Mesendoderm (in vitro differentiated cells): ENCODE measurements at regions not wholly inside any gene's neighbourhood (a gene's known extent, or its start where the extent isn't known, plus 50 kb on each side); places are given as distances from the start of the nearest gene placed in this dataset.

ENCODE experiments used
- DNase-seq: peaks from one replicate; pipeline ENCODE4 v3.0.0; 2013
- H2AK5ac ChIP-seq: 2 replicates; pipeline ENCODE4 v1.6.1; 2013; ENCODE audit warnings: low read length, inconsistent platforms
- H2BK120ac ChIP-seq: 2 replicates; pipeline ENCODE4 v1.6.1; 2013; ENCODE audit warnings: low read depth, mild to moderate bottlenecking, low read length, moderate library complexity, mixed read lengths
- H2BK15ac ChIP-seq: replicated peaks from 2 replicates; pipeline ENCODE4 v1.6.1; 2013; ENCODE audit warnings: low read depth, mild to moderate bottlenecking, moderate library complexity
- H2BK5ac ChIP-seq: 2 replicates; pipeline ENCODE4 v1.6.1; 2013; ENCODE audit warnings: low read length, inconsistent platforms
- H3K18ac ChIP-seq: 2 replicates; pipeline ENCODE4 v1.6.1; 2013; ENCODE audit warnings: mild to moderate bottlenecking, low read length, mixed read lengths
- H3K23ac ChIP-seq: one replicate; pipeline ENCODE4 v1.6.1; 2013; ENCODE audit warnings: low read length
- H3K27ac ChIP-seq: 2 replicates; pipeline ENCODE4 v1.5.1; 2013; ENCODE audit warnings: low read depth, mild to moderate bottlenecking, inconsistent platforms, low read length, moderate library complexity
- H3K27me3 ChIP-seq: 2 replicates; pipeline ENCODE4 v1.6.1; 2013; ENCODE audit warnings: low read length, control low read depth, mild to moderate bottlenecking, inconsistent platforms; ENCODE audit not compliant: insufficient read depth, poor library complexity
- H3K36me3 ChIP-seq: 2 replicates; pipeline ENCODE4 v1.6.1; 2013; ENCODE audit warnings: low read length, inconsistent platforms; ENCODE audit not compliant: control insufficient read depth, insufficient read depth
- H3K4ac ChIP-seq: one replicate; pipeline ENCODE4 v1.6.1; 2013; ENCODE audit warnings: low read depth, mild to moderate bottlenecking, low read length, moderate library complexity
- H3K4me1 ChIP-seq: 2 replicates; pipeline ENCODE4 v1.6.1; 2013; ENCODE audit warnings: low read depth, low read length, inconsistent platforms; ENCODE audit not compliant: control insufficient read depth
- H3K4me2 ChIP-seq: 2 replicates; pipeline ENCODE4 v1.6.1; 2013; ENCODE audit warnings: low read length
- H3K4me3 ChIP-seq: 2 replicates; pipeline ENCODE4 v1.5.1; 2013; ENCODE audit warnings: mild to moderate bottlenecking, low read length
- H3K56ac ChIP-seq: one replicate; pipeline ENCODE4 v1.6.1; 2013; ENCODE audit warnings: low read length
- H3K79me1 ChIP-seq: 2 replicates; pipeline ENCODE4 v1.6.1; 2013; ENCODE audit warnings: low read length, inconsistent platforms
- H3K79me2 ChIP-seq: 2 replicates; pipeline ENCODE4 v1.6.1; 2013; ENCODE audit warnings: mild to moderate bottlenecking, low read length; ENCODE audit not compliant: control insufficient read depth, insufficient read depth
- H3K9ac ChIP-seq: 2 replicates; pipeline ENCODE4 v1.6.1; 2013; ENCODE audit warnings: low read length, inconsistent platforms
- H4K5ac ChIP-seq: one replicate; pipeline ENCODE4 v1.6.1; 2013; ENCODE audit warnings: low read length
- H4K8ac ChIP-seq: one replicate; pipeline ENCODE4 v1.6.1; 2013; ENCODE audit warnings: low read depth, mild to moderate bottlenecking, control low read depth, low read length, moderate library complexity
- WGBS: extraction: QIAGEN DNeasy Blood & Tissue Kit; methylation state at CpG from one replicate; pipeline ENCODE4 v1.1.7; 2013; ENCODE audit warnings: low lambda C conversion rate, missing lambda C conversion rate; ENCODE audit not compliant: insufficient coverage; ENCODE audit errors: extremely low coverage; 5-methylcytosine and 5-hydroxymethylcytosine counted together

GRCh38 chr10:57968328-57969016, 299.2 kb downstream of the IPMK start:
- Histone ChIP-seq H2BK15ac (no peak overlapping the region), H3K23ac (no peak overlapping the region), H3K56ac (no peak overlapping the region), H3K79me1 (no peaks in the 10 kb centered on the region), H3K4me2 (no peak overlapping the region), H4K8ac (no peak overlapping the region), H2BK120ac (no peak overlapping the region), H2AK5ac (no peak overlapping the region), H3K18ac (no peak overlapping the region), H3K27me3 (no peaks in the 10 kb centered on the region), H3K36me3 (no peaks in the 10 kb centered on the region), H3K4me1 (no peaks in the 10 kb centered on the region), H4K5ac (no peak overlapping the region), H3K27ac (no peak overlapping the region), H2BK5ac (no peak overlapping the region), H3K4ac (no peak overlapping the region), H3K9ac (no peak overlapping the region), H3K4me3 (no peak overlapping the region), H3K79me2 (no peaks in the 10 kb centered on the region)
- DNase-seq, result no peak
- WGBS, result no CpG with 5 or more reads among the region's 11 CpGs

- no peak for DNase-seq
- Histone ChIP-seq H2BK15ac (no peak overlapping the region), H3K4me3 (no peak overlapping the region), H3K36me3 (no peaks in the 10 kb centered on the region), H2BK5ac (no peak overlapping the region), H2AK5ac (no peak overlapping the region), H3K56ac (no peak overlapping the region), H3K4me2 (no peak overlapping the region), H2BK120ac (no peak overlapping the region), H4K5ac (no peak overlapping the region), H3K9ac (no peak overlapping the region), H3K27me3 (no peaks in the 10 kb centered on the region), H3K18ac (no peak overlapping the region), H4K8ac (no peak overlapping the region), H3K23ac (no peak overlapping the region), H3K4me1 (no peaks in the 10 kb centered on the region), H3K79me2 (no peaks in the 10 kb centered on the region), H3K4ac (no peak overlapping the region), H3K79me1 (no peaks in the 10 kb centered on the region), H3K27ac (no peak overlapping the region)
- WGBS, result no CpG with 5 or more reads among the region's 3 CpGs
Observed at GRCh38 chr10:57964351-57964750, 303.3 kb downstream of the IPMK start.

- H3K4me1 ChIP-seq, result no peaks in the 10 kb centered on the region
- no peak overlapping the region for H3K18ac ChIP-seq
- no peak overlapping the region for H3K4ac ChIP-seq
- no peaks in the 10 kb centered on the region for H3K79me1 ChIP-seq
- H4K5ac ChIP-seq, result no peak overlapping the region
- WGBS, result no CpG with 5 or more reads among the region's 2 CpGs
- H3K9ac ChIP-seq, result no peak overlapping the region
- no peaks in the 10 kb centered on the region for H3K36me3 ChIP-seq
- no peak overlapping the region for H4K8ac ChIP-seq
- H3K4me2 ChIP-seq, result no peak overlapping the region
- H2BK120ac ChIP-seq, result no peak overlapping the region
- H2BK15ac ChIP-seq, result no peak overlapping the region
- H3K4me3 ChIP-seq, result no peak overlapping the region
- H3K56ac ChIP-seq, result no peak overlapping the region
- no peaks in the 10 kb centered on the region for H3K27me3 ChIP-seq
- DNase-seq, result no peak
- no peaks in the 10 kb centered on the region for H3K79me2 ChIP-seq
- H2BK5ac ChIP-seq, result no peak overlapping the region
- no peak overlapping the region for H3K23ac ChIP-seq
- H2AK5ac ChIP-seq, result no peak overlapping the region
- H3K27ac ChIP-seq, result no peak overlapping the region
Observed at GRCh38 chr10:57963546-57963945, 304.1 kb downstream of the IPMK start.

- Histone ChIP-seq H2BK15ac (no peak overlapping the region), H4K5ac (no peak overlapping the region), H3K4me3 (no peak overlapping the region), H3K56ac (no peak overlapping the region), H3K27me3 (no peaks in the 10 kb centered on the region), H3K4me2 (no peak overlapping the region), H2AK5ac (no peak overlapping the region), H3K18ac (no peak overlapping the region), H3K9ac (no peak overlapping the region), H4K8ac (no peak overlapping the region), H2BK120ac (no peak overlapping the region), H3K4me1 (no peaks in the 10 kb centered on the region), H3K27ac (no peak overlapping the region), H3K23ac (no peak overlapping the region), H3K79me2 (no peaks in the 10 kb centered on the region), H3K4ac (no peak overlapping the region), H3K79me1 (no peaks in the 10 kb centered on the region), H2BK5ac (no peak overlapping the region), H3K36me3 (no peaks in the 10 kb centered on the region)
- WGBS, result no CpG with 5 or more reads among the region's 3 CpGs
- DNase-seq, result no peak
Observed at GRCh38 chr10:57962839-57963238, 304.9 kb downstream of the IPMK start.

- H3K27me3 ChIP-seq, result no peaks in the 10 kb centered on the region
- no peak overlapping the region for H4K5ac ChIP-seq
- H3K79me1 ChIP-seq, result no peaks in the 10 kb centered on the region
- no peak overlapping the region for H3K9ac ChIP-seq
- no peak overlapping the region for H2BK120ac ChIP-seq
- H3K18ac ChIP-seq, result no peak overlapping the region
- WGBS, result no CpG with 5 or more reads among the region's 2 CpGs
- H3K4me3 ChIP-seq, result no peak overlapping the region
- H4K8ac ChIP-seq, result no peak overlapping the region
- no peak overlapping the region for H3K56ac ChIP-seq
- H3K4me1 ChIP-seq, result no peaks in the 10 kb centered on the region
- H3K4ac ChIP-seq, result no peak overlapping the region
- H2BK5ac ChIP-seq, result no peak overlapping the region
- H3K4me2 ChIP-seq, result no peak overlapping the region
- H2BK15ac ChIP-seq, result no peak overlapping the region
- no peak overlapping the region for H3K27ac ChIP-seq
- no peaks in the 10 kb centered on the region for H3K36me3 ChIP-seq
- no peaks in the 10 kb centered on the region for H3K79me2 ChIP-seq
- H2AK5ac ChIP-seq, result no peak overlapping the region
- no peak for DNase-seq
- H3K23ac ChIP-seq, result no peak overlapping the region
Observed at GRCh38 chr10:57961487-57961886, 306.2 kb downstream of the IPMK start.

GRCh38 chr10:57960406-57960805, 307.3 kb downstream of the IPMK start:
- H3K27me3 ChIP-seq, result no peaks in the 10 kb centered on the region

More at GRCh38 chr10:57960406-57960805, 307.3 kb downstream of the IPMK start:
- Histone ChIP-seq H3K56ac (no peak overlapping the region), H2BK15ac (no peak overlapping the region), H3K9ac (no peak overlapping the region), H3K4me2 (no peak overlapping the region), H3K79me1 (no peaks in the 10 kb centered on the region), H4K5ac (no peak overlapping the region), H3K4me3 (no peak overlapping the region), H3K36me3 (no peaks in the 10 kb centered on the region), H3K23ac (no peak overlapping the region), H3K27ac (no peak overlapping the region), H3K79me2 (no peaks in the 10 kb centered on the region), H3K4me1 (no peaks in the 10 kb centered on the region), H2AK5ac (no peak overlapping the region), H2BK5ac (no peak overlapping the region), H4K8ac (no peak overlapping the region), H3K18ac (no peak overlapping the region), H2BK120ac (no peak overlapping the region), H3K4ac (no peak overlapping the region)
- no CpG with 5 or more reads among the region's 3 CpGs for WGBS
- DNase-seq, result no peak
